H9 (cell line): ENCODE measurements at regions not wholly inside any gene's neighbourhood (a gene's known extent, or its start where the extent isn't known, plus 50 kb on each side); places are given as distances from the start of the nearest gene placed in this dataset.

Experiments
- DNase-seq: peaks from one replicate; pipeline ENCODE4 v3.0.0-alpha.2; 2017
- H2AFZ ChIP-seq: one replicate; pipeline ENCODE4 v1.6.1; 2013; ENCODE audit warnings: mild to moderate bottlenecking, low read length, control low read depth, moderate library complexity
- H2AK5ac ChIP-seq: 2 replicates; pipeline ENCODE4 v1.6.1; 2013; ENCODE audit warnings: low read length, control low read depth, mixed read lengths; ENCODE audit not compliant: insufficient read length
- H2BK120ac ChIP-seq: one replicate; pipeline ENCODE4 v1.6.1; 2013; ENCODE audit warnings: low read depth, mild to moderate bottlenecking, low read length, control low read depth, inconsistent platforms; ENCODE audit not compliant: poor library complexity, severe bottlenecking
- H2BK12ac ChIP-seq: 2 replicates; pipeline ENCODE4 v1.6.1; 2013; ENCODE audit warnings: low read length, control low read depth, mixed read lengths, low read depth; ENCODE audit not compliant: insufficient read length
- H2BK15ac ChIP-seq: 2 replicates; pipeline ENCODE4 v1.6.1; 2013; ENCODE audit warnings: low read depth, low read length, control low read depth
- H2BK20ac ChIP-seq: one replicate; pipeline ENCODE4 v1.6.1; 2013; ENCODE audit warnings: low read depth, mild to moderate bottlenecking, low read length, control low read depth, inconsistent platforms; ENCODE audit not compliant: poor library complexity, severe bottlenecking
- H2BK5ac ChIP-seq: 2 replicates; pipeline ENCODE4 v1.6.1; 2013; ENCODE audit warnings: low read length, control low read depth, mixed read lengths; ENCODE audit not compliant: insufficient read length
- H3K14ac ChIP-seq: 2 replicates; pipeline ENCODE4 v1.6.1; 2013; ENCODE audit warnings: low read length, control low read depth; ENCODE audit not compliant: insufficient read depth
- H3K18ac ChIP-seq: 2 replicates; pipeline ENCODE4 v1.6.1; 2013; ENCODE audit warnings: low read depth, mild to moderate bottlenecking, mixed read lengths, low read length, control low read depth; ENCODE audit not compliant: insufficient read length
- H3K23ac ChIP-seq: 2 replicates; pipeline ENCODE4 v1.6.1; 2013; ENCODE audit warnings: low read length, control low read depth, mixed read lengths, low read depth; ENCODE audit not compliant: insufficient read length
- H3K23me2 ChIP-seq: 2 replicates; pipeline ENCODE4 v1.6.1; 2013; ENCODE audit warnings: low read depth, mild to moderate bottlenecking, mixed read lengths, low read length, control low read depth; ENCODE audit not compliant: insufficient read length, poor library complexity, severe bottlenecking
- H3K27ac ChIP-seq: 2 replicates; pipeline ENCODE4 v1.5.1; 2013; ENCODE audit warnings: low read length, control low read depth, mixed read lengths, low read depth; ENCODE audit not compliant: insufficient read length
- H3K27me3 ChIP-seq: 2 replicates; pipeline ENCODE4 v1.6.1; 2013; ENCODE audit warnings: low read length, control low read depth, inconsistent platforms; ENCODE audit not compliant: insufficient read depth
- H3K4ac ChIP-seq: 2 replicates; pipeline ENCODE4 v1.6.1; 2013; ENCODE audit warnings: low read depth, mild to moderate bottlenecking, control low read depth, inconsistent platforms, low read length, moderate library complexity
- H3K4me1 ChIP-seq: 2 replicates; pipeline ENCODE4 v1.6.1; 2013; ENCODE audit warnings: low read length, control low read depth, inconsistent platforms; ENCODE audit not compliant: insufficient read depth
- H3K4me2 ChIP-seq: 2 replicates; pipeline ENCODE4 v1.6.1; 2013; ENCODE audit warnings: low read length, control low read depth, mixed read lengths; ENCODE audit not compliant: insufficient read length, insufficient read depth
- H3K56ac ChIP-seq: 2 replicates; pipeline ENCODE4 v1.6.1; 2013; ENCODE audit warnings: low read depth, mild to moderate bottlenecking, mixed read lengths, low read length, control low read depth; ENCODE audit not compliant: insufficient read length
- H3K79me1 ChIP-seq: 2 replicates; pipeline ENCODE4 v1.6.1; 2013; ENCODE audit warnings: low read depth, mild to moderate bottlenecking, moderate library complexity, low read length, control low read depth, inconsistent platforms; ENCODE audit not compliant: insufficient read depth, poor library complexity, severe bottlenecking
- H3K79me2 ChIP-seq: 2 replicates; pipeline ENCODE4 v1.6.1; 2013; ENCODE audit warnings: low read length, control low read depth, inconsistent platforms; ENCODE audit not compliant: insufficient read depth
- H3K9ac ChIP-seq: 2 replicates; pipeline ENCODE4 v1.6.1; 2013; ENCODE audit warnings: low read length, control low read depth, mixed read lengths; ENCODE audit not compliant: insufficient read length; ENCODE audit errors: extremely low read depth
- H3K9me3 ChIP-seq: one replicate; pipeline ENCODE4 v1.6.1; 2013; ENCODE audit warnings: low read depth, low read length, inconsistent platforms; ENCODE audit not compliant: control insufficient read depth
- H3T11ph ChIP-seq: one replicate; pipeline ENCODE4 v1.6.1; 2013; ENCODE audit warnings: mild to moderate bottlenecking, low read length, control low read depth, inconsistent platforms
- H4K20me1 ChIP-seq: one replicate; pipeline ENCODE4 v1.6.1; 2013; ENCODE audit not compliant: control insufficient read depth, insufficient read length, insufficient read depth
- H4K5ac ChIP-seq: 2 replicates; pipeline ENCODE4 v1.6.1; 2013; ENCODE audit warnings: low read depth, mild to moderate bottlenecking, mixed read lengths, low read length, control low read depth; ENCODE audit not compliant: insufficient read length
- H4K8ac ChIP-seq: replicated peaks from 2 replicates; pipeline ENCODE4 v1.6.1; 2013; ENCODE audit warnings: low read length, control low read depth, mixed read lengths, low read depth; ENCODE audit not compliant: insufficient read length
- H4K91ac ChIP-seq: 2 replicates; pipeline ENCODE4 v1.6.1; 2013; ENCODE audit warnings: low read depth, mild to moderate bottlenecking, moderate library complexity, mixed read lengths, low read length, control low read depth; ENCODE audit not compliant: insufficient read length
- H3K27ac Mint-ChIP-seq, 3 experiments: 2 replicates in 2 of 3; 3 replicates in 1 of 3; pipeline ENCODE4 v1.8.0; 2020 to 2021; ENCODE audit warnings: mixed read lengths in 3 of 3, mild to moderate bottlenecking in 1 of 3, moderate library complexity in 1 of 3
- H3K27me3 Mint-ChIP-seq: 2 replicates; pipeline ENCODE4 v1.8.0; 2021; ENCODE audit warnings: low read depth, mild to moderate bottlenecking, moderate library complexity, mixed read lengths
- H3K36me3 Mint-ChIP-seq, 3 experiments: 2 replicates in 2 of 3; 3 replicates in 1 of 3; pipeline ENCODE4 v1.8.0; 2020 to 2021; ENCODE audit warnings: low read depth in 3 of 3, mixed read lengths in 3 of 3; ENCODE audit not compliant: insufficient read depth in 1 of 3
- H3K4me1 Mint-ChIP-seq, 2 experiments: 2 replicates each; pipeline ENCODE4 v1.8.0; 2020; ENCODE audit warnings: mixed read lengths in 2 of 2
- H3K4me3 Mint-ChIP-seq, 2 experiments: 2 replicates in 1 of 2; 3 replicates in 1 of 2; pipeline ENCODE4 v1.8.0; 2020 to 2021; ENCODE audit warnings: mild to moderate bottlenecking in 2 of 2, mixed read lengths in 2 of 2, moderate library complexity in 1 of 2
- H3K9me3 Mint-ChIP-seq, 2 experiments: 2 replicates in 1 of 2; 3 replicates in 1 of 2; pipeline ENCODE4 v1.8.0; 2020; ENCODE audit warnings: mild to moderate bottlenecking in 2 of 2, mixed read lengths in 2 of 2, moderate library complexity in 1 of 2
- WGBS: extraction: QIAGEN DNeasy Blood & Tissue Kit; methylation state at CpG from one replicate; pipeline ENCODE4 v1.1.7; 2013; ENCODE audit warnings: missing lambda C conversion rate, low lambda C conversion rate, mixed read lengths; ENCODE audit not compliant: insufficient read length; ENCODE audit errors: extremely low coverage; 5-methylcytosine and 5-hydroxymethylcytosine counted together
- TF ChIP-seq, protein P1 (sequence below): fragments of 200-600 bp; sonication (generic); conservative IDR thresholded peaks from 3 replicates; pipeline ENCODE4 v1.8.0; 2021; ENCODE audit warnings: antibody characterized with exemption, mild to moderate bottlenecking

- Histone ChIP-seq H4K8ac (no peak overlapping the region), H4K5ac (no peak overlapping the region), H3K23ac (no peak overlapping the region), H3K56ac (no peak overlapping the region), H3K27ac (no peak overlapping the region), H3K4me2 (no peak overlapping the region), H2AK5ac (no peak overlapping the region), H3K4me1 (peaks cover 5% of the 10 kb centered on the region; the same call in 1 of the 2 replicates), H3K4ac (no peak overlapping the region), H2BK12ac (no peak overlapping the region), H2AFZ (no peak overlapping the region), H3K9ac (no peak overlapping the region), H3K23me2 (no peaks in the 10 kb centered on the region), H3K18ac (no peak overlapping the region), H3K27me3 (no peaks in the 10 kb centered on the region), H2BK5ac (no peak overlapping the region), H2BK20ac (no peak overlapping the region), H4K91ac (no peak overlapping the region), H3T11ph (no peak overlapping the region), H4K20me1 (no peaks in the 10 kb centered on the region), H2BK120ac (no peak overlapping the region), H3K79me1 (no peaks in the 10 kb centered on the region), H3K79me2 (no peaks in the 10 kb centered on the region), H3K9me3 (no peaks in the 10 kb centered on the region), H3K14ac (no peak overlapping the region), H2BK15ac (no peak overlapping the region)
- DNase-seq: no peak
- Mint-ChIP-seq H3K27ac (no peak overlapping the region), H3K4me1 (peaks cover 17 to 19% of the 10 kb centered on the region in 2 experiments), H3K27me3 (peaks cover 1% of the 10 kb centered on the region), H3K36me3 (no peaks in the 10 kb centered on the region), H3K4me3 (no peak overlapping the region), H3K9me3 (no peaks in the 10 kb centered on the region)
- no CpG with 5 or more reads among the region's 9 CpGs for WGBS
- TF ChIP-seq, protein P1, sequence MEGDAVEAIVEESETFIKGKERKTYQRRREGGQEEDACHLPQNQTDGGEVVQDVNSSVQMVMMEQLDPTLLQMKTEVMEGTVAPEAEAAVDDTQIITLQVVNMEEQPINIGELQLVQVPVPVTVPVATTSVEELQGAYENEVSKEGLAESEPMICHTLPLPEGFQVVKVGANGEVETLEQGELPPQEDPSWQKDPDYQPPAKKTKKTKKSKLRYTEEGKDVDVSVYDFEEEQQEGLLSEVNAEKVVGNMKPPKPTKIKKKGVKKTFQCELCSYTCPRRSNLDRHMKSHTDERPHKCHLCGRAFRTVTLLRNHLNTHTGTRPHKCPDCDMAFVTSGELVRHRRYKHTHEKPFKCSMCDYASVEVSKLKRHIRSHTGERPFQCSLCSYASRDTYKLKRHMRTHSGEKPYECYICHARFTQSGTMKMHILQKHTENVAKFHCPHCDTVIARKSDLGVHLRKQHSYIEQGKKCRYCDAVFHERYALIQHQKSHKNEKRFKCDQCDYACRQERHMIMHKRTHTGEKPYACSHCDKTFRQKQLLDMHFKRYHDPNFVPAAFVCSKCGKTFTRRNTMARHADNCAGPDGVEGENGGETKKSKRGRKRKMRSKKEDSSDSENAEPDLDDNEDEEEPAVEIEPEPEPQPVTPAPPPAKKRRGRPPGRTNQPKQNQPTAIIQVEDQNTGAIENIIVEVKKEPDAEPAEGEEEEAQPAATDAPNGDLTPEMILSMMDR: no peak
Observed at GRCh38 chr2:122027510-122028217, 272.2 kb downstream of the TSN start.
